Heart left ventricle (tissue), 13 donors: ENCODE measurements at regions not wholly inside any gene's neighbourhood (a gene's known extent, or its start where the extent isn't known, plus 50 kb on each side); places are given as distances from the start of the nearest gene placed in this dataset.

Source experiments
- POLR2A ChIP-seq, 2 donors: fragments of 450-650 bp; IDR thresholded peaks; one replicate each; pipeline ENCODE4 v1.6.1; 2017; ENCODE audit warnings: antibody characterized with exemption in 2 of 2, mild to moderate bottlenecking in 2 of 2, moderate library complexity in 2 of 2
- TF ChIP-seq, protein P1 (sequence below), 12 donors: fragments of 200-600 bp; sonication (generic) in 4 of 12; IDR thresholded peaks; one replicate each; pipeline versions ENCODE4 v1.5.0 to v1.8.0; 2018 to 2022; ENCODE audit warnings: antibody characterized with exemption in 12 of 12, mild to moderate bottlenecking in 5 of 12
- donor health status: ischemic (EF 13 %, LVEDD 7.1; RV severe dilation, severe dysfunction).
- donor health status: DM: no; HTN: yes; CAD: no.
- donor health status: DM: no; HTN: no; CAD: no.
- donor health status: ischemic (EF 25% LVEDD 6.9; RV normal size, moderate dysfunction).
- donor health status: ischemic (EF 25% LVEDD 5.7; RV mildly dilated, moderate dysfunction).
- donor health status: ischemic (EF 35%, LVEDD 5.7; RV mildly dilated, moderate dysfunction).
- donor health status: nonischemic (EF 11% LVEDD 7.7; RV severe dilation, severe dysfunction).
- donor health status: DM: yes; HTN: yes; CAD: no.
- donor health status: PGD.
- donor health status: ischemic (EF 29% LVEDD 5.4; RV normal size, mild dysfunction).
- donor health status: nonischemic (EF 23%, LVEDD 6.1; RV moderate dilation, normal function).

DNA sequence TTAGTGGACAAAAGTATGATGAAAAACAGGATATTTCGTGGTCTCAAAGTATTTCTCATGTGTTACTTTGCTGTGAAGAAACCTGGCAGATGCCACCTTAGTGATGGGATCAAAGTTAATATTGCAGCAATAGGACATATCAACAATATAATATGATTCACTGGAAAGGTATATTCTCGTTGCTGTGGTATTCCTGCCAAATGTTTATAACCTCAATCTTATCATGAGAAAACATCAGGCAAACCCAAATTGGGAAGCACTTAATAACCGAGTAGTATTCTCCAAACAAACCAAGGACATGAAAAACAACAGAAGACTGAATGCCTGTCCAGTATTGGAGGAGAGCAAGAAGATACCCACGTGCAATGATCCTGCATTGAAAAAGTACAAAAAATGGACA is 302.6 kb upstream of the MC4R start:
- TF ChIP-seq, protein P1, sequence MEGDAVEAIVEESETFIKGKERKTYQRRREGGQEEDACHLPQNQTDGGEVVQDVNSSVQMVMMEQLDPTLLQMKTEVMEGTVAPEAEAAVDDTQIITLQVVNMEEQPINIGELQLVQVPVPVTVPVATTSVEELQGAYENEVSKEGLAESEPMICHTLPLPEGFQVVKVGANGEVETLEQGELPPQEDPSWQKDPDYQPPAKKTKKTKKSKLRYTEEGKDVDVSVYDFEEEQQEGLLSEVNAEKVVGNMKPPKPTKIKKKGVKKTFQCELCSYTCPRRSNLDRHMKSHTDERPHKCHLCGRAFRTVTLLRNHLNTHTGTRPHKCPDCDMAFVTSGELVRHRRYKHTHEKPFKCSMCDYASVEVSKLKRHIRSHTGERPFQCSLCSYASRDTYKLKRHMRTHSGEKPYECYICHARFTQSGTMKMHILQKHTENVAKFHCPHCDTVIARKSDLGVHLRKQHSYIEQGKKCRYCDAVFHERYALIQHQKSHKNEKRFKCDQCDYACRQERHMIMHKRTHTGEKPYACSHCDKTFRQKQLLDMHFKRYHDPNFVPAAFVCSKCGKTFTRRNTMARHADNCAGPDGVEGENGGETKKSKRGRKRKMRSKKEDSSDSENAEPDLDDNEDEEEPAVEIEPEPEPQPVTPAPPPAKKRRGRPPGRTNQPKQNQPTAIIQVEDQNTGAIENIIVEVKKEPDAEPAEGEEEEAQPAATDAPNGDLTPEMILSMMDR (IDR thresholded peaks at IDR 0.05), result no peak
- TF ChIP-seq POLR2A (IDR thresholded peaks at IDR 0.05), result no peak
